H9 (cell line): ENCODE measurements at regions not wholly inside any gene's neighbourhood (a gene's known extent, or its start where the extent isn't known, plus 50 kb on each side); places are given as distances from the start of the nearest gene placed in this dataset.

Experiments used
- DNase-seq: peaks from one replicate; pipeline ENCODE4 v3.0.0-alpha.2; 2017
- H2AFZ ChIP-seq: one replicate; pipeline ENCODE4 v1.6.1; 2013; ENCODE audit warnings: mild to moderate bottlenecking, low read length, control low read depth, moderate library complexity
- H2AK5ac ChIP-seq: 2 replicates; pipeline ENCODE4 v1.6.1; 2013; ENCODE audit warnings: low read length, control low read depth, mixed read lengths; ENCODE audit not compliant: insufficient read length
- H2BK120ac ChIP-seq: one replicate; pipeline ENCODE4 v1.6.1; 2013; ENCODE audit warnings: low read depth, mild to moderate bottlenecking, low read length, control low read depth, inconsistent platforms; ENCODE audit not compliant: poor library complexity, severe bottlenecking
- H2BK12ac ChIP-seq: 2 replicates; pipeline ENCODE4 v1.6.1; 2013; ENCODE audit warnings: low read length, control low read depth, mixed read lengths, low read depth; ENCODE audit not compliant: insufficient read length
- H2BK15ac ChIP-seq: 2 replicates; pipeline ENCODE4 v1.6.1; 2013; ENCODE audit warnings: low read depth, low read length, control low read depth
- H2BK20ac ChIP-seq: one replicate; pipeline ENCODE4 v1.6.1; 2013; ENCODE audit warnings: low read depth, mild to moderate bottlenecking, low read length, control low read depth, inconsistent platforms; ENCODE audit not compliant: poor library complexity, severe bottlenecking
- H2BK5ac ChIP-seq: 2 replicates; pipeline ENCODE4 v1.6.1; 2013; ENCODE audit warnings: low read length, control low read depth, mixed read lengths; ENCODE audit not compliant: insufficient read length
- H3K14ac ChIP-seq: 2 replicates; pipeline ENCODE4 v1.6.1; 2013; ENCODE audit warnings: low read length, control low read depth; ENCODE audit not compliant: insufficient read depth
- H3K18ac ChIP-seq: 2 replicates; pipeline ENCODE4 v1.6.1; 2013; ENCODE audit warnings: low read depth, mild to moderate bottlenecking, mixed read lengths, low read length, control low read depth; ENCODE audit not compliant: insufficient read length
- H3K23ac ChIP-seq: 2 replicates; pipeline ENCODE4 v1.6.1; 2013; ENCODE audit warnings: low read length, control low read depth, mixed read lengths, low read depth; ENCODE audit not compliant: insufficient read length
- H3K23me2 ChIP-seq: 2 replicates; pipeline ENCODE4 v1.6.1; 2013; ENCODE audit warnings: low read depth, mild to moderate bottlenecking, mixed read lengths, low read length, control low read depth; ENCODE audit not compliant: insufficient read length, poor library complexity, severe bottlenecking
- H3K27ac ChIP-seq: 2 replicates; pipeline ENCODE4 v1.5.1; 2013; ENCODE audit warnings: low read length, control low read depth, mixed read lengths, low read depth; ENCODE audit not compliant: insufficient read length
- H3K27me3 ChIP-seq: 2 replicates; pipeline ENCODE4 v1.6.1; 2013; ENCODE audit warnings: low read length, control low read depth, inconsistent platforms; ENCODE audit not compliant: insufficient read depth
- H3K4ac ChIP-seq: 2 replicates; pipeline ENCODE4 v1.6.1; 2013; ENCODE audit warnings: low read depth, mild to moderate bottlenecking, control low read depth, inconsistent platforms, low read length, moderate library complexity
- H3K4me1 ChIP-seq: 2 replicates; pipeline ENCODE4 v1.6.1; 2013; ENCODE audit warnings: low read length, control low read depth, inconsistent platforms; ENCODE audit not compliant: insufficient read depth
- H3K4me2 ChIP-seq: 2 replicates; pipeline ENCODE4 v1.6.1; 2013; ENCODE audit warnings: low read length, control low read depth, mixed read lengths; ENCODE audit not compliant: insufficient read length, insufficient read depth
- H3K56ac ChIP-seq: 2 replicates; pipeline ENCODE4 v1.6.1; 2013; ENCODE audit warnings: low read depth, mild to moderate bottlenecking, mixed read lengths, low read length, control low read depth; ENCODE audit not compliant: insufficient read length
- H3K79me1 ChIP-seq: 2 replicates; pipeline ENCODE4 v1.6.1; 2013; ENCODE audit warnings: low read depth, mild to moderate bottlenecking, moderate library complexity, low read length, control low read depth, inconsistent platforms; ENCODE audit not compliant: insufficient read depth, poor library complexity, severe bottlenecking
- H3K79me2 ChIP-seq: 2 replicates; pipeline ENCODE4 v1.6.1; 2013; ENCODE audit warnings: low read length, control low read depth, inconsistent platforms; ENCODE audit not compliant: insufficient read depth
- H3K9ac ChIP-seq: 2 replicates; pipeline ENCODE4 v1.6.1; 2013; ENCODE audit warnings: low read length, control low read depth, mixed read lengths; ENCODE audit not compliant: insufficient read length; ENCODE audit errors: extremely low read depth
- H3K9me3 ChIP-seq: one replicate; pipeline ENCODE4 v1.6.1; 2013; ENCODE audit warnings: low read depth, low read length, inconsistent platforms; ENCODE audit not compliant: control insufficient read depth
- H3T11ph ChIP-seq: one replicate; pipeline ENCODE4 v1.6.1; 2013; ENCODE audit warnings: mild to moderate bottlenecking, low read length, control low read depth, inconsistent platforms
- H4K20me1 ChIP-seq: one replicate; pipeline ENCODE4 v1.6.1; 2013; ENCODE audit not compliant: control insufficient read depth, insufficient read length, insufficient read depth
- H4K5ac ChIP-seq: 2 replicates; pipeline ENCODE4 v1.6.1; 2013; ENCODE audit warnings: low read depth, mild to moderate bottlenecking, mixed read lengths, low read length, control low read depth; ENCODE audit not compliant: insufficient read length
- H4K8ac ChIP-seq: replicated peaks from 2 replicates; pipeline ENCODE4 v1.6.1; 2013; ENCODE audit warnings: low read length, control low read depth, mixed read lengths, low read depth; ENCODE audit not compliant: insufficient read length
- H4K91ac ChIP-seq: 2 replicates; pipeline ENCODE4 v1.6.1; 2013; ENCODE audit warnings: low read depth, mild to moderate bottlenecking, moderate library complexity, mixed read lengths, low read length, control low read depth; ENCODE audit not compliant: insufficient read length
- H3K27ac Mint-ChIP-seq, 3 experiments: 2 replicates in 2 of 3; 3 replicates in 1 of 3; pipeline ENCODE4 v1.8.0; 2020 to 2021; ENCODE audit warnings: mixed read lengths in 3 of 3, mild to moderate bottlenecking in 1 of 3, moderate library complexity in 1 of 3
- H3K27me3 Mint-ChIP-seq: 2 replicates; pipeline ENCODE4 v1.8.0; 2021; ENCODE audit warnings: low read depth, mild to moderate bottlenecking, moderate library complexity, mixed read lengths
- H3K36me3 Mint-ChIP-seq, 3 experiments: 2 replicates in 2 of 3; 3 replicates in 1 of 3; pipeline ENCODE4 v1.8.0; 2020 to 2021; ENCODE audit warnings: low read depth in 3 of 3, mixed read lengths in 3 of 3; ENCODE audit not compliant: insufficient read depth in 1 of 3
- H3K4me1 Mint-ChIP-seq, 2 experiments: 2 replicates each; pipeline ENCODE4 v1.8.0; 2020; ENCODE audit warnings: mixed read lengths in 2 of 2
- H3K4me3 Mint-ChIP-seq, 2 experiments: 2 replicates in 1 of 2; 3 replicates in 1 of 2; pipeline ENCODE4 v1.8.0; 2020 to 2021; ENCODE audit warnings: mild to moderate bottlenecking in 2 of 2, mixed read lengths in 2 of 2, moderate library complexity in 1 of 2
- H3K9me3 Mint-ChIP-seq, 2 experiments: 2 replicates in 1 of 2; 3 replicates in 1 of 2; pipeline ENCODE4 v1.8.0; 2020; ENCODE audit warnings: mild to moderate bottlenecking in 2 of 2, mixed read lengths in 2 of 2, moderate library complexity in 1 of 2
- CTCF ChIP-seq: fragments of 200-600 bp; sonication (generic); conservative IDR thresholded peaks from 3 replicates; pipeline ENCODE4 v1.8.0; 2021; ENCODE audit warnings: antibody characterized with exemption, mild to moderate bottlenecking
- WGBS: extraction: QIAGEN DNeasy Blood & Tissue Kit; methylation state at CpG from one replicate; pipeline ENCODE4 v1.1.7; 2013; ENCODE audit warnings: missing lambda C conversion rate, low lambda C conversion rate, mixed read lengths; ENCODE audit not compliant: insufficient read length; ENCODE audit errors: extremely low coverage; 5-methylcytosine and 5-hydroxymethylcytosine counted together

GRCh38 chr3:153043729-153044328, 118.2 kb upstream of the RAP2B start:
- no peaks in the 10 kb centered on the region for H3K4me1 Mint-ChIP-seq
- no peak overlapping the region for H3T11ph ChIP-seq
- H3K27ac Mint-ChIP-seq: peak overlapping the region in 1 of 3 experiments; percentile 7; a peak in 1 of 7 replicates
- no peaks in the 10 kb centered on the region for H3K27me3 ChIP-seq
- H3K27ac ChIP-seq: no peak overlapping the region
- no peaks in the 10 kb centered on the region for H3K27me3 Mint-ChIP-seq
- no peak for DNase-seq
- H4K91ac ChIP-seq: no peak overlapping the region
- no peak overlapping the region for H3K14ac ChIP-seq
- H2BK12ac ChIP-seq: no peak overlapping the region
- H3K4me1 ChIP-seq: no peaks in the 10 kb centered on the region
- TF ChIP-seq CTCF: no peak
- no peak overlapping the region for H4K8ac ChIP-seq
- WGBS: no CpG with 5 or more reads among the region's 3 CpGs
- H2AK5ac ChIP-seq: no peak overlapping the region
- no peaks in the 10 kb centered on the region for H3K79me1 ChIP-seq
- H3K9ac ChIP-seq: no peak overlapping the region
- no peak overlapping the region for H3K4me3 Mint-ChIP-seq
- H3K56ac ChIP-seq: no peak overlapping the region
- no peaks in the 10 kb centered on the region for H3K9me3 Mint-ChIP-seq
- H3K18ac ChIP-seq: no peak overlapping the region
- H3K4ac ChIP-seq: no peak overlapping the region
- no peaks in the 10 kb centered on the region for H4K20me1 ChIP-seq
- no peak overlapping the region for H2BK20ac ChIP-seq
- no peaks in the 10 kb centered on the region for H3K36me3 Mint-ChIP-seq
- H3K23me2 ChIP-seq: no peaks in the 10 kb centered on the region
- H3K4me2 ChIP-seq: no peak overlapping the region
- no peak overlapping the region for H2BK120ac ChIP-seq
- no peak overlapping the region for H3K23ac ChIP-seq
- no peaks in the 10 kb centered on the region for H3K79me2 ChIP-seq
- no peak overlapping the region for H2BK15ac ChIP-seq
- H4K5ac ChIP-seq: no peak overlapping the region
- H3K9me3 ChIP-seq: no peaks in the 10 kb centered on the region
- H2BK5ac ChIP-seq: no peak overlapping the region
- no peak overlapping the region for H2AFZ ChIP-seq
